Loucy (cell line): ENCODE measurements at regions not wholly inside any gene's neighbourhood (a gene's known extent, or its start where the extent isn't known, plus 50 kb on each side); places are given as distances from the start of the nearest gene placed in this dataset.

ENCODE experiments used
- H2AFZ ChIP-seq: fragments of 200-600 bp; sonication (generic); 2 replicates; pipeline ENCODE4 v1.6.0; 2016; ENCODE audit warnings: antibody characterized with exemption, mild to moderate bottlenecking, low read length, moderate library complexity
- H3F3A ChIP-seq: fragments of 200-600 bp; 2 replicates; pipeline ENCODE4 v1.6.0; 2016; ENCODE audit warnings: antibody characterized with exemption, low read depth, mild to moderate bottlenecking
- H3K27me3 ChIP-seq: fragments of 200-600 bp; sonication (generic); 2 replicates; pipeline ENCODE4 v1.6.1; 2014; ENCODE audit warnings: low read length, mild to moderate bottlenecking; ENCODE audit not compliant: insufficient read depth, poor library complexity, severe bottlenecking
- H3K36me3 ChIP-seq: fragments of 200-600 bp; sonication (generic); 2 replicates; pipeline ENCODE4 v1.6.1; 2016; ENCODE audit warnings: low read length; ENCODE audit not compliant: insufficient read depth
- H3K4me1 ChIP-seq: fragments of 200-600 bp; sonication (generic); 2 replicates; pipeline ENCODE4 v1.5.1; 2014; ENCODE audit warnings: low read length, mild to moderate bottlenecking; ENCODE audit not compliant: insufficient read depth, poor library complexity, severe bottlenecking
- H3K4me2 ChIP-seq: fragments of 200-600 bp; sonication (generic); 2 replicates; pipeline ENCODE4 v1.6.0; 2014; ENCODE audit warnings: antibody characterized with exemption, low read length, low read depth, mild to moderate bottlenecking; ENCODE audit not compliant: poor library complexity, severe bottlenecking
- H3K4me3 ChIP-seq: fragments of 200-600 bp; sonication (generic); 2 replicates; pipeline ENCODE4 v1.5.1; 2014; ENCODE audit warnings: low read length, mild to moderate bottlenecking, mixed read lengths; ENCODE audit not compliant: poor library complexity, severe bottlenecking
- H3K79me2 ChIP-seq: fragments of 200-600 bp; sonication (generic); 2 replicates; pipeline ENCODE4 v1.6.1; 2014; ENCODE audit warnings: low read length; ENCODE audit not compliant: insufficient read depth
- H3K9ac ChIP-seq: fragments of 200-600 bp; sonication (generic); 2 replicates; pipeline ENCODE4 v1.6.0; 2014; ENCODE audit warnings: mild to moderate bottlenecking, low read depth, low read length, moderate library complexity; ENCODE audit not compliant: poor library complexity, severe bottlenecking
- H3K9me2 ChIP-seq: fragments of 200-600 bp; sonication (generic); replicated peaks from 2 replicates; pipeline ENCODE4 v1.6.1; 2016; ENCODE audit warnings: low read depth, low read length, mixed read lengths
- H3K9me3 ChIP-seq: fragments of 200-600 bp; sonication (generic); 2 replicates; pipeline ENCODE4 v1.6.1; 2014; ENCODE audit warnings: mild to moderate bottlenecking, antibody characterized with exemption, low read length, low read depth; ENCODE audit not compliant: insufficient read depth
- H4K20me1 ChIP-seq: fragments of 200-600 bp; sonication (generic); 2 replicates; pipeline ENCODE4 v1.6.0; 2014; ENCODE audit warnings: antibody characterized with exemption, low read length, mild to moderate bottlenecking; ENCODE audit not compliant: insufficient read depth, poor library complexity, severe bottlenecking
- CTCF ChIP-seq: fragments of 200-600 bp; sonication (generic); conservative IDR thresholded peaks from 2 replicates; pipeline ENCODE4 v1.5.1; 2014; ENCODE audit warnings: mild to moderate bottlenecking, antibody characterized with exemption, low read length
- EZH2phosphoT487 ChIP-seq: fragments of 200-600 bp; IDR thresholded peaks from 2 replicates; pipeline ENCODE4 v1.6.1; 2018; ENCODE audit warnings: antibody characterized with exemption, mild to moderate bottlenecking, moderate library complexity, borderline replicate concordance

GRCh38 chr20:60687213-60687612 lies 564.8 kb upstream of the CDH4 start:
- no peaks in the 10 kb centered on the region for H3K27me3 ChIP-seq
- no peak overlapping the region for H3K9ac ChIP-seq

GRCh38 chr20:60690771-60691170 lies 561.3 kb upstream of the CDH4 start:
- Histone ChIP-seq H3K36me3 (no peaks in the 10 kb centered on the region), H3K4me2 (no peak overlapping the region), H3K4me3 (no peak overlapping the region), H3K9me2 (no peaks in the 10 kb centered on the region), H3F3A (no peaks in the 10 kb centered on the region), H3K79me2 (no peaks in the 10 kb centered on the region), H3K27me3 (no peaks in the 10 kb centered on the region), H2AFZ (no peak overlapping the region), H3K4me1 (no peaks in the 10 kb centered on the region), H4K20me1 (no peaks in the 10 kb centered on the region), H3K9ac (no peak overlapping the region), H3K9me3 (no peaks in the 10 kb centered on the region)
- TF ChIP-seq EZH2phosphoT487 (no peak), CTCF (no peak)

More at GRCh38 chr20:60687213-60687612, 564.8 kb upstream of the CDH4 start:
- no peak for TF ChIP-seq EZH2phosphoT487
- no peak for TF ChIP-seq CTCF
- Histone ChIP-seq H4K20me1 (no peaks in the 10 kb centered on the region), H3K36me3 (no peaks in the 10 kb centered on the region), H3K9me3 (no peaks in the 10 kb centered on the region), H3K4me2 (no peak overlapping the region), H2AFZ (no peak overlapping the region), H3K79me2 (no peaks in the 10 kb centered on the region), H3K4me3 (no peak overlapping the region), H3K9me2 (no peaks in the 10 kb centered on the region), H3K4me1 (no peaks in the 10 kb centered on the region), H3F3A (no peaks in the 10 kb centered on the region)

GRCh38 chr20:60691966-60692615 lies 560.0 kb upstream of the CDH4 start:
- Histone ChIP-seq H3K79me2 (no peaks in the 10 kb centered on the region), H3K4me2 (no peak overlapping the region)

More at GRCh38 chr20:60691966-60692615, 560.0 kb upstream of the CDH4 start:
- Histone ChIP-seq H4K20me1 (no peaks in the 10 kb centered on the region), H3K4me3 (no peak overlapping the region), H3K9ac (no peak overlapping the region), H3F3A (no peaks in the 10 kb centered on the region), H3K9me2 (no peaks in the 10 kb centered on the region), H3K4me1 (no peaks in the 10 kb centered on the region), H3K27me3 (no peaks in the 10 kb centered on the region), H2AFZ (no peak overlapping the region), H3K36me3 (no peaks in the 10 kb centered on the region), H3K9me3 (no peaks in the 10 kb centered on the region)
- TF ChIP-seq EZH2phosphoT487 (no peak), CTCF (no peak)
